ENCODE measurements at regions not wholly inside any gene's neighbourhood (a gene's known extent, or its start where the extent isn't known, plus 50 kb on each side); places are given as distances from the start of the nearest gene placed in this dataset.
"Not testable (repeated sequence)": the region's sequence is repeated elsewhere in the genome, so short reads cannot be mapped to it uniquely, and the experiment has no call there.

GRCh38 chr18:56284319-56284718 lies 354.1 kb downstream of the TXNL1 start:
- H3K9me3 Mint-ChIP-seq: peaks cover 3 to 4% of the 10 kb centered on the region in 2 donors
- H3K4me1 Mint-ChIP-seq: no peaks in the 10 kb centered on the region
- no peak for TF ChIP-seq CTCF (IDR thresholded peaks at IDR 0.05)
- H3K4me1 ChIP-seq (ENCODE audit: control insufficient read depth, insufficient read depth, low read length): no peaks in the 10 kb centered on the region
- H3K27me3 Mint-ChIP-seq (ENCODE audit: low read depth in 2 of 2): no peaks in the 10 kb centered on the region
- H3K4me3 ChIP-seq (ENCODE audit: low read length): no peak overlapping the region
- no peaks in the 10 kb centered on the region for H3K36me3 Mint-ChIP-seq
- 94% methylated on average over 1 of the region's 1 CpG for WGBS (ENCODE audit: insufficient coverage)
- H3K4me3 Mint-ChIP-seq: no peak overlapping the region
- no peak overlapping the region for H3K27ac ChIP-seq (ENCODE audit: low read length)
- DNase-seq: no peak
- intact Hi-C loops (cut with micrococcal nuclease): no loop called here
- no peaks in the 10 kb centered on the region for H3K9me3 ChIP-seq (ENCODE audit: control insufficient read depth, insufficient read depth, low read length)
- ATAC-seq: no peak
- no peaks in the 10 kb centered on the region for H3K36me3 ChIP-seq (ENCODE audit: control insufficient read depth, insufficient read depth, low read length)
- H3K27me3 ChIP-seq (ENCODE audit: control insufficient read depth, insufficient read depth, low read length): no peaks in the 10 kb centered on the region
- no peak overlapping the region for H3K27ac Mint-ChIP-seq

- no peaks in the 10 kb centered on the region for H3K27me3 Mint-ChIP-seq (ENCODE audit: low read depth in 2 of 2)
- H3K4me3 Mint-ChIP-seq: no peak overlapping the region
- ATAC-seq: no peak
- Histone ChIP-seq H3K27ac (ENCODE audit: low read length) (no peak overlapping the region), H3K4me1 (ENCODE audit: control insufficient read depth, insufficient read depth, low read length) (no peaks in the 10 kb centered on the region), H3K36me3 (ENCODE audit: control insufficient read depth, insufficient read depth, low read length) (no peaks in the 10 kb centered on the region), H3K9me3 (ENCODE audit: control insufficient read depth, insufficient read depth, low read length) (no peaks in the 10 kb centered on the region), H3K27me3 (ENCODE audit: control insufficient read depth, insufficient read depth, low read length) (no peaks in the 10 kb centered on the region), H3K4me3 (ENCODE audit: low read length) (no peak overlapping the region)
- H3K4me1 Mint-ChIP-seq: no peaks in the 10 kb centered on the region
- no peak for DNase-seq
- H3K27ac Mint-ChIP-seq: no peak overlapping the region
- intact Hi-C loops (cut with micrococcal nuclease): no loop called here
- no peak for TF ChIP-seq CTCF (IDR thresholded peaks at IDR 0.05)
- H3K36me3 Mint-ChIP-seq: no peaks in the 10 kb centered on the region
- peaks cover 3 to 4% of the 10 kb centered on the region in 2 donors for H3K9me3 Mint-ChIP-seq
Measured at GRCh38 chr18:56283316-56283715, 355.1 kb downstream of the TXNL1 start.

DNA sequence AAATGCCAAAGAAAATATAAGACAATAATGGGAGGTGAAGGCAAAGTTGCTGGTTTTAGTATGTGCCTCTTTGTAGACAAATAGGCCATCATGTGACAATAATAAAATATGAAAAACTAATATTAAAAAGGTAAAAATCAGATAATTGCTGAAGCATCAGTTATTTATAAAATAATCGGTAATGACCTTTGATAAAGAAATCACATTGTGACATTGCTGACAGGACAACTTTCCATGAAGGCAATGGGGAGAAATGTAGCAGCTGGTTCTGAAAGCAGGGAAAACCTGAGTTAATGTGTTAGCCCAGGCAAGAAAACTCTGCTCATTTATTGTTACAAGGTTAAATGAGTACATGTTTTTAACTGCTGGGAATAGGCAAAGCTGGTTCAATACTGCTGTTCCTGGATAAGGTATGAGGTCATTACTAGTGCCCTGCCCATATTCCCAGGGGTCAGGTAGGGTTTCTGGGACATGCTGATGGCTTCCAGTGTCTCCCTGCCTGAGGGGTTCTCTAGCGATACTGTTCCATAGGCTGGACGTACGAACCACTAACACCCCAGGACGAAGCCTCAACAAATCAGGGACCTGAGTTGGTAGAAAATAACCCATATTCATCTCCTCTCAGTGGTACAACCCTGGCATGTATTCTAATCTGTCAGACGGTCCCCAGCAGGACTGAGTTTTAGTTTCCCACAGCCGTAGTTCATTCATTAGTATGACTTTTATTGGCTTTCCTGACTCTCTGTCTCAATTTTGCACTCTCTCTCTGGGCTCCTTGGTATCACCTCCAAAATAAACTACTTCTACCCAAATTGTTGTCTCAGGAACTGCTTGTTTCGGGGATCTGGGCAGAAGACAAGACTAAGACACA lies 355.9 kb downstream of the TXNL1 start:
- Mint-ChIP-seq H3K9me3 (peaks cover 3 to 4% of the 10 kb centered on the region in 2 donors), H3K27me3 (ENCODE audit: low read depth in 2 of 2) (no peaks in the 10 kb centered on the region), H3K4me3 (no peak overlapping the region), H3K36me3 (no peaks in the 10 kb centered on the region), H3K4me1 (no peaks in the 10 kb centered on the region), H3K27ac (no peak overlapping the region)
- intact Hi-C loops (cut with micrococcal nuclease): no loop called here
- Histone ChIP-seq H3K36me3 (ENCODE audit: control insufficient read depth, insufficient read depth, low read length) (no peaks in the 10 kb centered on the region), H3K9me3 (ENCODE audit: control insufficient read depth, insufficient read depth, low read length) (no peaks in the 10 kb centered on the region), H3K27ac (ENCODE audit: low read length) (no peak overlapping the region), H3K27me3 (ENCODE audit: control insufficient read depth, insufficient read depth, low read length) (no peaks in the 10 kb centered on the region), H3K4me3 (ENCODE audit: low read length) (no peak overlapping the region), H3K4me1 (ENCODE audit: control insufficient read depth, insufficient read depth, low read length) (no peaks in the 10 kb centered on the region)
- DNase-seq (no peak), ATAC-seq (no peak)
- no peak for TF ChIP-seq CTCF (IDR thresholded peaks at IDR 0.05)
- 94% methylated on average over 7 of the region's 8 CpGs for WGBS (ENCODE audit: insufficient coverage)

GRCh38 chr18:56279816-56280215 lies 358.6 kb downstream of the TXNL1 start:
- H3K4me3 ChIP-seq (ENCODE audit: low read length); H3K27ac Mint-ChIP-seq; H3K36me3 Mint-ChIP-seq; ATAC-seq; intact Hi-C loops (cut with micrococcal nuclease); DNase-seq; H3K27me3 Mint-ChIP-seq (ENCODE audit: low read depth in 2 of 2); H3K36me3 ChIP-seq (ENCODE audit: control insufficient read depth, insufficient read depth, low read length); H3K9me3 ChIP-seq (ENCODE audit: control insufficient read depth, insufficient read depth, low read length); H3K4me1 ChIP-seq (ENCODE audit: control insufficient read depth, insufficient read depth, low read length); H3K27me3 ChIP-seq (ENCODE audit: control insufficient read depth, insufficient read depth, low read length); H3K9me3 Mint-ChIP-seq; H3K4me3 Mint-ChIP-seq; H3K27ac ChIP-seq (ENCODE audit: low read length); H3K4me1 Mint-ChIP-seq: not testable (repeated sequence)
- WGBS (ENCODE audit: insufficient coverage): 15% methylated on average over 1 of the region's 3 CpGs
